Inferior parietal cortex (tissue), 1 donor: ENCODE measurements at regions not wholly inside any gene's neighbourhood (a gene's known extent, or its start where the extent isn't known, plus 50 kb on each side); places are given as distances from the start of the nearest gene placed in this dataset.
"Not testable (repeated sequence)": the region's sequence is repeated elsewhere in the genome, so short reads cannot be mapped to it uniquely, and the experiment has no call there.

Source experiments
- DNase-seq: peaks from one replicate; pipeline ENCODE4 v3.0.0-alpha.2; 2016; ENCODE audit errors: extremely low spot score

GRCh38 chr1:234960722-234961455 lies 167.7 kb downstream of the TOMM20 start:
- DNase-seq: no peak

- no peak for DNase-seq
Observed at GRCh38 chr1:234958706-234959657, 169.7 kb downstream of the TOMM20 start.

- no peak for DNase-seq
Observed at GRCh38 chr1:234958066-234958705, 170.5 kb downstream of the TOMM20 start.

- no peak for DNase-seq
Observed at GRCh38 chr1:234957330-234958065, 171.1 kb downstream of the TOMM20 start.

- no peak for DNase-seq
Observed at GRCh38 chr1:234956821-234957329, 171.8 kb downstream of the TOMM20 start.

- no peak for DNase-seq
Observed at GRCh38 chr1:234955107-234955731, 173.4 kb downstream of the TOMM20 start.

- DNase-seq: no peak
Observed at GRCh38 chr1:234954613-234955012, 174.0 kb downstream of the TOMM20 start.

GRCh38 chr1:234953655-234954405 lies 174.8 kb downstream of the TOMM20 start:
- no peak for DNase-seq

- DNase-seq: no peak
Observed at GRCh38 chr1:234950598-234950997, 178.0 kb downstream of the TOMM20 start.

GRCh38 chr1:234949528-234949927 lies 179.1 kb downstream of the TOMM20 start:
- not testable (repeated sequence) for DNase-seq

- no peak for DNase-seq
Observed at GRCh38 chr1:234944439-234945344, 183.9 kb downstream of the TOMM20 start.

GRCh38 chr1:234943836-234944402 lies 184.7 kb downstream of the TOMM20 start:
- no peak for DNase-seq

GRCh38 chr1:234942879-234943506 lies 185.6 kb downstream of the TOMM20 start:
- DNase-seq: no peak

- no peak for DNase-seq
Observed at GRCh38 chr1:234942012-234942332, 186.7 kb downstream of the TOMM20 start.

GRCh38 chr1:234941321-234942011 lies 187.2 kb downstream of the TOMM20 start:
- no peak for DNase-seq

- no peak for DNase-seq
Observed at GRCh38 chr1:234940841-234941240, 187.8 kb downstream of the TOMM20 start.

GRCh38 chr1:234938924-234939323 lies 189.7 kb downstream of the TOMM20 start:
- DNase-seq: no peak

- no peak for DNase-seq
Observed at GRCh38 chr1:234938135-234938534, 190.5 kb downstream of the TOMM20 start.
